Stomach (tissue), 8 donors: ENCODE measurements at regions not wholly inside any gene's neighbourhood (a gene's known extent, or its start where the extent isn't known, plus 50 kb on each side); places are given as distances from the start of the nearest gene placed in this dataset.

Experiments
- DNase-seq, 2 donors: peaks; one replicate each; pipeline versions ENCODE4 v3.0.0 to v3.0.0-alpha.2; 2013 to 2019
- H3K27ac ChIP-seq, 5 donors: fragments of 200-600 bp in 4 of 5; sonication (generic) in 4 of 5; one replicate each; pipeline ENCODE4 v1.5.1; 2013 to 2019; ENCODE audit warnings: mild to moderate bottlenecking in 1 of 5, moderate library complexity in 1 of 5
- H3K27me3 ChIP-seq, 3 donors: fragments of 200-600 bp; sonication (generic); one replicate each; pipeline ENCODE4 v1.5.1; 2017 to 2019; ENCODE audit warnings: mixed run types in 1 of 3
- H3K36me3 ChIP-seq, 4 donors: fragments of 200-600 bp; sonication (generic); 1 replicate in 3 of 4; 2 replicates in 1 of 4; pipeline ENCODE4 v1.5.1; 2016 to 2019
- H3K4me1 ChIP-seq, 4 donors: fragments of 200-600 bp; sonication (generic); one replicate each; pipeline ENCODE4 v1.5.1; 2016 to 2019
- H3K4me3 ChIP-seq, 4 donors: fragments of 200-600 bp; sonication (generic) in 3 of 4; one replicate each; pipeline ENCODE4 v1.5.1; 2016 to 2019; ENCODE audit warnings: mild to moderate bottlenecking in 1 of 4
- H3K9me3 ChIP-seq, 4 donors: fragments of 200-600 bp; sonication (generic); one replicate each; pipeline ENCODE4 v1.5.1; 2016 to 2019
- CTCF ChIP-seq, 7 experiments: fragments of 450-650 bp in 4 of 7; fragments of 200-600 bp in 3 of 7; sonication (generic) in 3 of 7; IDR thresholded peaks; one replicate each; pipeline ENCODE4 v1.5.1; 2016 to 2019; ENCODE audit warnings: antibody characterized with exemption in 7 of 7, control low read depth in 2 of 7, mild to moderate bottlenecking in 1 of 7
- EP300 ChIP-seq: sonication (generic); formaldehyde crosslinking; IDR thresholded peaks from one replicate; pipeline ENCODE4 v1.6.1; 2017; ENCODE audit warnings: antibody characterized with exemption
- POLR2A ChIP-seq, 4 donors: fragments of 450-650 bp; IDR thresholded peaks; one replicate each; pipeline ENCODE4 v1.6.1; 2016; ENCODE audit warnings: antibody characterized with exemption in 4 of 4, control low read depth in 2 of 4, mild to moderate bottlenecking in 1 of 4, moderate library complexity in 1 of 4
- POLR2AphosphoS5 ChIP-seq, 3 donors: sonication (generic); formaldehyde crosslinking; IDR thresholded peaks; one replicate each; pipeline ENCODE4 v1.6.1; 2016; ENCODE audit warnings: antibody characterized with exemption in 3 of 3
- WGBS, 5 donors: extraction: QIAGEN DNeasy Blood & Tissue Kit in 3 of 5; methylation state at CpG; one replicate each; pipeline versions ENCODE4 v1.1.5 to v1.1.7; 2013 to 2018; 5-methylcytosine and 5-hydroxymethylcytosine counted together
- intact Hi-C: fragments of 100-400 bp; cut with DNase I; formaldehyde crosslinking; loops from one replicate; pipeline ENCODE4 v1.15.1; 2023; ENCODE audit warnings: low total_unique reads
- donor health status: healthy with polysubstance abuse.
- donor health status: Bipolar disorder and iron deficiency.
- donor health status: healthy.

DNA sequence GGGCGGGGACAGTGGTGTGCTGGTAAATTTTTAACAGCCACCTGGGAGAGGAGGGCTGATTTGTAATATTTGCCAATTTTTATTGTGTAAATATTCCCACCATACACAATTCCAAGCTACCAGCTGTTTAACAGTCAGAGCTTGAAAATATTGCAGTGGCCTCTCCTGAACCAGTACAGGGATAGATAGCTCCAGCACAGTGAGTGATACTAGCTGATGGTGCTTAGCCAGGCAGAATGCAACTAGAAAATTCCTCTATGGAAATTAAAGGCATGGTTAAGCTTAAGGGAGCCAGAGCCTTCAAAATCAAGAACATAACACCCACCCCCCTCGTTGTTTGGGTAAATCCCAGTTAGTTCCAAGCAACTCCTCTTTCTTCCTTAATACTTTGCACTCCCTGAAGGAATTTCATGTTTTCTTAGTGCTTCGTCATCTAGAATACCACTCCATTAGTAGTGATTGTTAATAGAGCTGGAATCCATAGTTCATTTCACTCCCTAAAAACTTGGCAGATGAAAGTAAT lies 96.6 kb downstream of the CYB561 start:
- 59 to 81% (median 77%) methylated on average over 3 of the region's 3 CpGs for WGBS, 5 donors
- TF ChIP-seq POLR2A (IDR thresholded peaks at IDR 0.05) (no peak), POLR2AphosphoS5 (IDR thresholded peaks at IDR 0.05) (no peak), EP300 (no peak), CTCF (IDR thresholded peaks at IDR 0.05) (no peak)
- intact Hi-C loops: no loop called here

GRCh38 chr17:63350364-63350763 lies 95.7 kb downstream of the CYB561 start:
- no peak for TF ChIP-seq EP300
- no peak for TF ChIP-seq POLR2AphosphoS5 (IDR thresholded peaks at IDR 0.05)
- TF ChIP-seq POLR2A (IDR thresholded peaks at IDR 0.05): no peak
- no peak for TF ChIP-seq CTCF (IDR thresholded peaks at IDR 0.05)
- Histone ChIP-seq H3K27ac (no peak overlapping the region), H3K9me3 (no peaks in the 10 kb centered on the region), H3K36me3 (peaks cover 0 to 3% (median 2%) of the 10 kb centered on the region in 4 donors), H3K4me3 (no peak overlapping the region), H3K27me3 (no peaks in the 10 kb centered on the region), H3K4me1 (peaks cover 0 to 10% (median 5%) of the 10 kb centered on the region in 4 donors)
- 79 to 93% (median 86%) methylated on average over 4 of the region's 4 CpGs for WGBS, 5 donors
- intact Hi-C loops: no loop called here
- DNase-seq: no peak

More for the DNA sequence above, 96.6 kb downstream of the CYB561 start:
- H3K9me3 ChIP-seq: no peaks in the 10 kb centered on the region
- no peaks in the 10 kb centered on the region for H3K27me3 ChIP-seq
- DNase-seq: peak in 1 of 2 donors; percentile 34
- H3K4me3 ChIP-seq: no peak overlapping the region
- H3K36me3 ChIP-seq: peaks cover 0 to 3% (median 2%) of the 10 kb centered on the region in 4 donors
- peaks cover 0 to 10% (median 3%) of the 10 kb centered on the region in 4 donors for H3K4me1 ChIP-seq
- H3K27ac ChIP-seq: no peak overlapping the region

GRCh38 chr17:63354256-63354655 lies 91.8 kb downstream of the CYB561 start:
- peak in 1 of 2 donors; percentile 54 for DNase-seq
- Histone ChIP-seq H3K27ac (no peak overlapping the region), H3K4me1 (peaks cover 0 to 10% (median 3%) of the 10 kb centered on the region in 4 donors), H3K9me3 (no peaks in the 10 kb centered on the region), H3K27me3 (no peaks in the 10 kb centered on the region), H3K4me3 (no peak overlapping the region), H3K36me3 (peaks cover 0 to 6% (median 3%) of the 10 kb centered on the region in 4 donors)
- TF ChIP-seq POLR2AphosphoS5 (IDR thresholded peaks at IDR 0.05) (no peak), POLR2A (IDR thresholded peaks at IDR 0.05) (no peak), EP300 (no peak), CTCF (IDR thresholded peaks at IDR 0.05) (no peak)
- WGBS, 5 donors: 63 to 89% (median 83%) methylated on average over 4 of the region's 4 CpGs
- intact Hi-C loops: no loop called here

- no peak for DNase-seq
- TF ChIP-seq CTCF (IDR thresholded peaks at IDR 0.05): no peak
- TF ChIP-seq POLR2A (IDR thresholded peaks at IDR 0.05): no peak
- TF ChIP-seq POLR2AphosphoS5 (IDR thresholded peaks at IDR 0.05): no peak
- no peak for TF ChIP-seq EP300
- H3K36me3 ChIP-seq: peaks cover 0 to 9% (median 5%) of the 10 kb centered on the region in 4 donors
- H3K27me3 ChIP-seq: no peaks in the 10 kb centered on the region
- H3K27ac ChIP-seq: no peak overlapping the region
- no peaks in the 10 kb centered on the region for H3K9me3 ChIP-seq
- WGBS, 5 donors: 59 to 72% (median 68%) methylated on average over 1 of the region's 1 CpG
- intact Hi-C loops: no loop called here
- H3K4me1 ChIP-seq: peaks cover 0 to 10% (median 0%) of the 10 kb centered on the region in 4 donors
- no peak overlapping the region for H3K4me3 ChIP-seq
These were observed 89.8 kb downstream of the CYB561 start for GRCh38 chr17:63356337-63356757.
